Heart left ventricle (tissue), 13 donors: ENCODE measurements at regions not wholly inside any gene's neighbourhood (a gene's known extent, or its start where the extent isn't known, plus 50 kb on each side); places are given as distances from the start of the nearest gene placed in this dataset.

Experiments
- POLR2A ChIP-seq, 2 donors: fragments of 450-650 bp; IDR thresholded peaks; one replicate each; pipeline ENCODE4 v1.6.1; 2017; ENCODE audit warnings: antibody characterized with exemption in 2 of 2, mild to moderate bottlenecking in 2 of 2, moderate library complexity in 2 of 2
- TF ChIP-seq, protein P1 (sequence below), 12 donors: fragments of 200-600 bp; sonication (generic) in 4 of 12; IDR thresholded peaks; one replicate each; pipeline versions ENCODE4 v1.5.0 to v1.8.0; 2018 to 2022; ENCODE audit warnings: antibody characterized with exemption in 12 of 12, mild to moderate bottlenecking in 5 of 12
- donor health status: ischemic (EF 13 %, LVEDD 7.1; RV severe dilation, severe dysfunction).
- donor health status: DM: no; HTN: yes; CAD: no.
- donor health status: DM: no; HTN: no; CAD: no.
- donor health status: ischemic (EF 25% LVEDD 6.9; RV normal size, moderate dysfunction).
- donor health status: ischemic (EF 25% LVEDD 5.7; RV mildly dilated, moderate dysfunction).
- donor health status: ischemic (EF 35%, LVEDD 5.7; RV mildly dilated, moderate dysfunction).
- donor health status: nonischemic (EF 11% LVEDD 7.7; RV severe dilation, severe dysfunction).
- donor health status: DM: yes; HTN: yes; CAD: no.
- donor health status: PGD.
- donor health status: ischemic (EF 29% LVEDD 5.4; RV normal size, mild dysfunction).
- donor health status: nonischemic (EF 23%, LVEDD 6.1; RV moderate dilation, normal function).

DNA sequence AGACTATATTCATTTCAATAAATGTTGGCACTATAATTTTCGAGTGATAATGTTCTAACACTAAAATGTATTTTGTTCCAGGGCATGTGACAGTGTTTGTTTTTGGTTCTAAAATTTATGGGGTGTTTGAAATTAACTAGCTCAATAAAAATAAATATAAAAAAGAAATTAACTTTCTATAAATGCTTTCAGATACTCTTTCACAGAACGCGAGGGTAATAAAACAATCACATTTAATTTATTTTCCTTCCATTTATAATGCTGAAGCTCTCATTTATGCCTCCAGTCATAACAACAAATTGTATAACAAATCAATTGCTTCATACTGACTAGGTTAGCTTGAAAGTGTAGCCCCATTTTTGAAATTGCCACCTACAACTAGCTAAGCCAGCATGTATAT is 122.4 kb upstream of the GPM6A start:
- TF ChIP-seq POLR2A (IDR thresholded peaks at IDR 0.05), result no peak
- TF ChIP-seq, protein P1, sequence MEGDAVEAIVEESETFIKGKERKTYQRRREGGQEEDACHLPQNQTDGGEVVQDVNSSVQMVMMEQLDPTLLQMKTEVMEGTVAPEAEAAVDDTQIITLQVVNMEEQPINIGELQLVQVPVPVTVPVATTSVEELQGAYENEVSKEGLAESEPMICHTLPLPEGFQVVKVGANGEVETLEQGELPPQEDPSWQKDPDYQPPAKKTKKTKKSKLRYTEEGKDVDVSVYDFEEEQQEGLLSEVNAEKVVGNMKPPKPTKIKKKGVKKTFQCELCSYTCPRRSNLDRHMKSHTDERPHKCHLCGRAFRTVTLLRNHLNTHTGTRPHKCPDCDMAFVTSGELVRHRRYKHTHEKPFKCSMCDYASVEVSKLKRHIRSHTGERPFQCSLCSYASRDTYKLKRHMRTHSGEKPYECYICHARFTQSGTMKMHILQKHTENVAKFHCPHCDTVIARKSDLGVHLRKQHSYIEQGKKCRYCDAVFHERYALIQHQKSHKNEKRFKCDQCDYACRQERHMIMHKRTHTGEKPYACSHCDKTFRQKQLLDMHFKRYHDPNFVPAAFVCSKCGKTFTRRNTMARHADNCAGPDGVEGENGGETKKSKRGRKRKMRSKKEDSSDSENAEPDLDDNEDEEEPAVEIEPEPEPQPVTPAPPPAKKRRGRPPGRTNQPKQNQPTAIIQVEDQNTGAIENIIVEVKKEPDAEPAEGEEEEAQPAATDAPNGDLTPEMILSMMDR (IDR thresholded peaks at IDR 0.05), result no peak
